ENCODE measurements at regions not wholly inside any gene's neighbourhood (a gene's known extent, or its start where the extent isn't known, plus 50 kb on each side); places are given as distances from the start of the nearest gene placed in this dataset.
"Not testable (repeated sequence)": the region's sequence is repeated elsewhere in the genome, so short reads cannot be mapped to it uniquely, and the experiment has no call there.

GRCh38 chr9:102714184-102714583, 280.9 kb upstream of the CYLC2 start:
- DNase-seq = no peak

DNA sequence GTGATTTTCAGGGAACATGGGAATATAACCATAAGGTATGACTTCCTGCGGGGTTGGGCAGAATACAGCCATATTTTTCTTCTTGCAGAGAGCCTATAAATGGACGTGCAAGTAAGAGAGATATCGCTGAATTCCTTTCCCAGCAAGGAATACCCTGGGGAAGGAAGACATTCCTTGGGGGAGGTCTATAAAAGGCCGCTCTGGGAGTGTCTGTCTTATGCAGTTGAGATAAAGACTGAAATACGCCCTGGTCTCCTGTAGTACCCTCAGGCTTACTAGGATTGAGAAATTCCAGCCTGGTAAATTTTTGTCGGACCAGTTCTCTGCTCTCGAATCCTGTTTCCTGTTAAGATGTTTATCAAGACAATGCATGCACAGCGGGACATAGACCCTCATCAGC, 282.2 kb upstream of the CYLC2 start:
- DNase-seq = not testable (repeated sequence)

- no peak for DNase-seq
Observed at GRCh38 chr9:102700936-102701335, 294.2 kb upstream of the CYLC2 start.

GRCh38 chr9:102669220-102669619, 325.9 kb upstream of the CYLC2 start:
- no peak for DNase-seq

GRCh38 chr9:102652471-102652870, 342.7 kb upstream of the CYLC2 start:
- DNase-seq = no peak

- DNase-seq = no peak
Observed at GRCh38 chr9:102650896-102651295, 344.2 kb upstream of the CYLC2 start.

DNA sequence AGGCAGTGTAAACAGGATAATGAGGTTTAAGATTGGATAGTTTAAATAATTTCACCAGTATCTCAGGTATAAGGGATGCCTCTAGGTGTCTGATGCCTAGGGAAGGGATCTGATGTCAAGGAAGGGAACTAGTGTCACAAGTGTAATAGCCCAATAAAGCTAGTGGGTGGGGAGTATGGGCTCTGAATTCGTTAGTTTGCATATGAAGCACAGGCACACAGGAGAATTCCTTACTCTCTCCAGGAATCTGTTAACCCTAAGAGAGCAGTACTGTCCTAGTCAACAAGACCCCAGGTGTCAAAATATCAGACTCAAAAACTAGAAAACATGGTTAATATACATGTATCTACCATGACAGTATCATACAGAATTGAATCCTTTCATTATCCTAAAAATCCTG, 352.5 kb upstream of the CYLC2 start:
- DNase-seq = no peak

DNA sequence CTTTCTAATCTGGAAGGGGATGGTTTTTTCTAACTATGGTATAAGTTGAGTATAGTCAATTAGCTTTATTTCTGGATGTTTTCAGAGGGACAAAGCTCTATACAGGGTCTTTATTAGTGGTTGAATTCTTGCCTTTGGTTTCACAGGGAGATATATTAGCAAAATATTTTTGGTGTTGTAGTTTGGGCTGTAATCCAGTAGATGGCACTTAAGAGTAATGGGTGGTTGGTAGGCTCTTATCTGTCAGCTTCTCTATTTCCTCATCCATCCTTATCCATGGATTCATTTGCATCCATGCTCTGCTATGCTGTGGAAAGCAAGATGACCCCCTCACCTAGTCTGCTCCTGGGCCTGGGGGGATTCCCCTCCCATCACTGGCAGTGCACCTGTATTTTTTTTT, 363.6 kb upstream of the CYLC2 start:
- no peak for DNase-seq

GRCh38 chr9:102609461-102609860, 385.7 kb upstream of the CYLC2 start:
- DNase-seq = no peak

DNA sequence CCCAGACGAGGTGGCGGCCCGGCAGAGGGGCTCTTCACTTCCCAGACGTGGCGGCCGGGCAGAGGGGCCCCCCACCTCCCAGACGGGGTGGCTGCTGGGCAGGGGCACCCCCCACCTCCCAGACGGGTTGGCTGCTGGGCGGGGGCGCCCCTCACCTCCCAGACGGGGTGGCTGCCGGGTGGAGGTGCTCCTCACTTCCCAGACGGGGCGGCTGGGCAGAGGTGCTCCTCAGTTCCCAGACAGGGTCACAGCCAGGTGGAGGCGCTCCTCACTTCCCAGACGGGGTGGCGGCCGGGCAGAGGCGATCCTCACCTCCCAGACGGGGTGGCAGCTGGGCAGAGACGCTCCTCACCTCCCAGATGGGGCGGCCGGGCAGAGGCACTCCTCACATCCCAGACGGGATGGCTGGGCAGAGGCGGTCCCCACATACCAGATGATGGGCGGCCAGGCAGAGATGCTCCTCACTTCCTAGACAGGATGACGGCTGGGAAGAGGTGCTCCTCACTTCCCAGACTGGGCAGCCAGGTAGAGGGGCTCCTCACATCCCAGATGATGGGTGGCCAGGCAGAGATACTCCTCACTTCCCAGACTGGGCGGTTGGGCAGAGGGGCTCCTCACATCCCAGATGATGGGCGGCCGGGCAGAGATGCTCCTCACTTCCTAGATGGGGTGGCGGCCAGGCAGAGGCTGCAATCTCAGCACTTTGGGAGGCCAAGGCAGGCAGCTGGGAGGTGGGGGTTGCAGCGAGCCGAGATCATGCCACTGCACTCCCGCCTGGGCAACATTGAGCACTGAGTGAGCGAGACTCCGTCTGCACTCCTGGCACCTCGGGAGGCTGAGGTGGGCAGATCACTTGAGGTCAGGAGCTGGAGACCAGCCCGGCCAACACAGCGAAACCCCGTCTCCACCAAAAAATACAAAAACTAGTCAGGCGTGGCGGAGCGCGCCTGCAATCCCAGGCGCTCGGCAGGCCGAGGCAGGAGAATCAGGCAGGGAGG, 391.6 kb upstream of the CYLC2 start:
- DNase-seq = not testable (repeated sequence)

DNA sequence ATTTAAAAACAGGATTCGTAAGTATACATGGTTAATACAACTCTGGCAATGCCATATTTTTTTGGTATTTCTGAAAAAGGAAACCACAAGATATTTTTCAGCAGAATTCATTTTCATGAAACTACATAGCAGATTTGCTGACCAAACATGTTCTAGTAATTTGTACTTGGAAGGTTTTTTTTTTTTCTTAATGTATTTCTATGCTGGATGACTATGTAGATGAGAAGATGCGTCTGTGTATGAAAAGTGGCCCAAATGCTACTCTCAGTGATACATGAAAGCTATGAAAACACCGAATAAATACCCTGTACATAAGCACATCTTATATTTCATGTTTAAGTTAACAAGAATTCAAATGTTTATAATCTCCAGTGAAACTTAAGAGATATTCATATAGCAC, 400.9 kb upstream of the CYLC2 start:
- DNase-seq = no peak

GRCh38 chr9:102587281-102587680, 407.9 kb upstream of the CYLC2 start:
- no peak for DNase-seq

DNA sequence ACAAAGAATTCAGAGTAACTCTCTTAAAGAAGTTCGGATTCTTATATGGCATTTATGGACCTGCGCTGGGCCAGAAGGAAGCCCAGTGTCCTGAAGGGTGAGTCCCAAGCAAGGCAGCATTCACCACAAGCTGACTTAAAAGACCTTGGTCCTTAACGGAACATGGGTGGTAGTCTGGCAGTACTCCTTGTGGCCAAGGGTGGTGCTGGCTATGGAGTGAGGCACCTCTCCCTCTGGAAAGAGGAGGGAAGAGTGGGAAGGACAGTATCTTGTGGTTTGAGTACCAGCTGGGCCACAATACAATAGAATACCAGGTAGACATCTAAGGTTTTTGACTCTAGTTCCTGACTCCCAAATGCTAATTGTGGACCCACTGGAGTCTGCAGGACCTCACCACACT, 425.7 kb upstream of the CYLC2 start:
- no peak for DNase-seq

GRCh38 chr9:102551346-102551745, 443.8 kb upstream of the CYLC2 start:
- DNase-seq = no peak

- DNase-seq = no peak
Observed at GRCh38 chr9:102550886-102551285, 444.2 kb upstream of the CYLC2 start.

- DNase-seq = no peak
Observed at GRCh38 chr9:102550266-102550665, 444.9 kb upstream of the CYLC2 start.

DNA sequence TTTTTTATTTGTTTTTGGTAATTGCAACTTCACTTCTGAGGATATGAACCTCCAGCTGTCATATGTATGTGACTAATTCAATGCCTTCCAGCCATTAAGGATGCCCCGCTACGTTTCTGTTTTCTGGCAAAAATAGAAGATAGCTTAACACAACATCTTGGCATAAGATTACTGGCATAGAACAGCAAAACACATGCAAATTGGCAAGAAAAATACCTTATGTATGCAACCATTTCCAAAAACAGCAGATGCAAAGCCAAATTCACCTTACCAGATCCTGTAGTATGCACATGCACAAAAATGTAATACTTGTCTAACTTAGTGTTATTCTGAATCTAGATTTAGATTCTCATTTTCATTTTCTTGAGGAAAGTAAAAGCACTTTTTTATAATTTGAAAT, 461.1 kb upstream of the CYLC2 start:
- DNase-seq = no peak

- DNase-seq = no peak
Observed at GRCh38 chr9:102521097-102521755, 473.9 kb upstream of the CYLC2 start.

DNA sequence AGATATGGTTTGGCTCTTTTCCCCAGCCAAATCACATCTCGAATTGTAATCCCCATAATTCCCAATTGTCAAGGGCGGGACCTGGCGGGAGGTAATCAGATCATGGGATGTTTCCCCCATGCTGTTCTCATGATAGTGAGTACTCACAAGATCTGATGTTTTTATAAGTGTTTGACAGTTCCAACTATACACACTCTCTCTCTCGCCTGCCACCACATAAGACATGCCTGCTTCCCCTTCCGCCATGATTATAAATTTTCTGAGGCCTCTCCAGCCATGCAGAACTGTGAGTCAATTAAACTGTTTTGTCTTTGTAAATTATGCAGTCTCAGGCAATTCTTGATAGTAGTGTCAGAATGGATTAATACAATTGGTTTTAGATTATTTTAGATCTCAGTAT, 475.7 kb upstream of the CYLC2 start:
- DNase-seq = no peak

DNA sequence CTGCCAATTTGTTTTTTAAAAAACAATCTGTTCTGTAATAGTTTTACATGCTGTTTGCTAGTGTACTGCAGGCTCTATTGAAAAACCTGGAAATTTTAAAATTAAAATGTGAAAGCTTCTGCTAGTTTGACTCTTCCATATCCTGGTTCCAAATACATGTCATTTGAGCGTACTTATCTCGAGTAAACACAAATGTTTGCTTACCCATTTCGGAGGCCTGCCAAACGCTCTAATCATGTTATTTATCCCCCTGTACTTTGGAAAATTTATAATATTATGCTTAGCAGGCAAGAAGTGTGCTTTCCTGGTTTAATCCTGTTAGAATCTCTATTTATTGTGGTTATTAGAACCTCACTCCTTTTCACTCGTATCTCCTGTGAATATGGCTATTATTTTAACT, 476.8 kb upstream of the CYLC2 start:
- DNase-seq = no peak

DNA sequence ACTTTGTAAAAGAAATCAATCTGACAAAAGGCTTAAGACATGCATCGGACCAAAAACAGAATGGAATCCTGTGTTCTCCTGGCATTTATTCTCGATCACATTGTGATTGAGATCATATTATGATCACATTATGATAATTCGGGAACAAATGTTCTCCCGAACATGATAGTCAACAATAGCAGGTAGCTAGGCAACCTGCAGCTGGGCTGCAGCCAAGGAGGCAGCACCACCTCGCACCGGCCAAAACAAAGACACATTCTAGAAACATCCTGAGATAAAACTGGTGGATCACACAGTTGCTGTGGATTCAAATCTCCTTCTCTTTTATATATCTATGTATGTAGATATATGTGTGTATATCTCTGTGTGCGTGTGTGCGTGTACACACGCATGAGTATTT, 480.6 kb upstream of the CYLC2 start:
- DNase-seq = no peak

- DNase-seq = no peak
Observed at GRCh38 chr9:102507044-102507687, 488.0 kb upstream of the CYLC2 start.

DNA sequence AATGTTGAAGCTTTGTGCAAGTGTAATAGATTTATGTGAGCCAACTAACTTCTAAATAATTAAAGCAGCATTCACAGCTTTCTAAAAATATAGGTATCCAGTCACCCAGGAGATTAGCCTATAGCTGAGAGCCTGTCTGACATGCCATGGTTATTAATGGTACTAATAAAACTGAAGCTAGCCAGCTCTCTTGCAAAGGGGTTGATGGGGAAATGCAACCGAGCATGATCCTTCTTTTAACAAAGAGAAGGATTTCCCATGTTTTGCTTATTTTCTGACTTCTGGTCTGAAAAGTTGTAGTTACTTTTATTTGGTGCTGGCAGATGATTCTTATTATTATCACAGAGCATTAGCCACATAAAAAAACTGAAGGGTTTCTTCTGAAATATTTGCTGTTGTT, 488.7 kb upstream of the CYLC2 start:
- no peak for DNase-seq

- no peak for DNase-seq
Observed at GRCh38 chr9:102499468-102499867, 495.7 kb upstream of the CYLC2 start.

All from activated T-cell treated with anti-CD3 and anti-CD28 coated beads, Interleukin-2, amount 50 U/mL, for 48 hours (primary cell).